ENCODE measurements at regions not wholly inside any gene's neighbourhood (a gene's known extent, or its start where the extent isn't known, plus 50 kb on each side); places are given as distances from the start of the nearest gene placed in this dataset.

- Histone ChIP-seq H3K56ac (replicated peaks; ENCODE audit: insufficient read length, low read depth, low read length) (no peak overlapping the region), H4K8ac (ENCODE audit: extremely low read depth, insufficient read depth, low read length) (no peak overlapping the region), H2BK20ac (ENCODE audit: low read length) (no peak overlapping the region), H4K5ac (ENCODE audit: insufficient read length, low read depth, low read length) (no peak overlapping the region), H2BK5ac (ENCODE audit: low read depth, low read length) (no peak overlapping the region), H3K27ac (ENCODE audit: low read depth, low read length) (no peak overlapping the region), H3K9me3 (ENCODE audit: insufficient read depth in 2 of 2, low read depth in 1 of 2, low read length in 1 of 2) (no peaks in the 10 kb centered on the region; a peak in 1 of 4 replicates), H3K27me3 (replicated peaks in 1 of 4; ENCODE audit: control insufficient read depth in 3 of 4, extremely low read depth in 1 of 4, insufficient read depth in 3 of 4, low read length in 3 of 4) (no peaks in the 10 kb centered on the region), H2AFZ (ENCODE audit: low read length) (peak overlapping the region; percentile 86; the same call in 1 of the 2 replicates), H3K36me3 (ENCODE audit: control insufficient read depth in 2 of 4, insufficient read depth in 4 of 4, low read length in 3 of 4) (no peaks in the 10 kb centered on the region), H2BK120ac (replicated peaks; ENCODE audit: low read depth, low read length) (no peak overlapping the region), H3K4me1 (replicated peaks in 1 of 4; ENCODE audit: control insufficient read depth in 3 of 4, insufficient read depth in 4 of 4, low read length in 3 of 4) (no peaks in the 10 kb centered on the region), H4K91ac (replicated peaks; ENCODE audit: insufficient read length, low read length) (no peak overlapping the region), H3K4me3 (ENCODE audit: extremely low read depth in 1 of 4, insufficient read depth in 2 of 4, low read depth in 3 of 4, low read length in 4 of 4) (no peak overlapping the region), H2BK12ac (ENCODE audit: low read depth, low read length) (no peak overlapping the region), H3K79me1 (ENCODE audit: low read depth, low read length) (no peaks in the 10 kb centered on the region), H2AK5ac (ENCODE audit: low read depth, low read length) (no peak overlapping the region), H3K4me2 (ENCODE audit: insufficient read depth in 1 of 2, low read depth in 2 of 2, low read length in 2 of 2) (no peak overlapping the region), H2BK15ac (ENCODE audit: low read length) (no peak overlapping the region), H3K18ac (ENCODE audit: extremely low read depth, low read length) (no peak overlapping the region), H3K23me2 (ENCODE audit: low read depth, low read length) (no peaks in the 10 kb centered on the region), H3K79me2 (ENCODE audit: control insufficient read depth in 1 of 2, insufficient read depth in 2 of 2, low read length in 2 of 2) (no peaks in the 10 kb centered on the region), H4K20me1 (replicated peaks in 1 of 2; ENCODE audit: control insufficient read depth in 1 of 2, insufficient read depth in 2 of 2, low read length in 2 of 2) (no peaks in the 10 kb centered on the region), H3K23ac (ENCODE audit: insufficient read length) (no peak overlapping the region), H3K14ac (ENCODE audit: insufficient read length) (no peak overlapping the region), H3K9ac (replicated peaks in 1 of 4; ENCODE audit: extremely low read depth in 1 of 4, low read depth in 3 of 4, low read length in 3 of 4) (no peak overlapping the region), H3K4ac (replicated peaks; ENCODE audit: insufficient read length, low read depth, low read length) (no peak overlapping the region)
- ChIA-PET POLR2A (ENCODE audit: partially characterized antibody) (no interaction called here), CTCF (ENCODE audit: partially characterized antibody) (interaction anchor here (0.7 to 2.8 kb wide), 21 partner anchors 8 to 552 kb away, joined by 3 to 32 read pairs (median 4); no protein-coding TSS in a partner anchor)
- DNase-seq (ENCODE audit: low read depth in 1 of 2, low spot score in 2 of 2), result no peak
- WGBS, 2 experiments (ENCODE audit: extremely low coverage in 1 of 2, insufficient coverage in 1 of 2, insufficient read length in 1 of 2, insufficient replicate concordance in 2 of 2, low coverage in 1 of 2, low lambda C conversion rate in 2 of 2, missing lambda C conversion rate in 1 of 2), result 93% methylated on average over 4 of the region's 4 CpGs; no CpG with 5 or more reads in 1 of the 2 experiments
- no peak for FAIRE-seq
- TF ChIP-seq EP300 (IDR thresholded peaks at IDR 0.05; ENCODE audit: borderline replicate concordance in 1 of 2, low read depth in 2 of 2, low read length in 2 of 2) (no peak), JUND (IDR thresholded peaks at IDR 0.05; ENCODE audit: low read length) (no peak), CBX8 (IDR thresholded peaks at IDR 0.05; ENCODE audit: borderline replicate concordance, low read depth, low read length) (no peak), RBBP5 (IDR thresholded peaks at IDR 0.05; ENCODE audit: borderline replicate concordance, low read depth, low read length) (no peak), KDM4A (IDR thresholded peaks at IDR 0.05; ENCODE audit: low read depth, low read length, severe bottlenecking) (no peak), TEAD4 (IDR thresholded peaks at IDR 0.05; ENCODE audit: low read depth, low read length) (no peak), NANOG (IDR thresholded peaks at IDR 0.05; ENCODE audit: insufficient read depth, low read depth, low read length, poor library complexity, severe bottlenecking) (no peak), SIRT6 (IDR thresholded peaks at IDR 0.05; ENCODE audit: low read length) (no peak)
These were observed 156.4 kb downstream of the RDH14 start for GRCh38 chr2:18403921-18404522.
